H9 (cell line): ENCODE measurements at regions not wholly inside any gene's neighbourhood (a gene's known extent, or its start where the extent isn't known, plus 50 kb on each side); places are given as distances from the start of the nearest gene placed in this dataset.

Experiments
- DNase-seq: peaks from one replicate; pipeline ENCODE4 v3.0.0-alpha.2; 2017
- H2AFZ ChIP-seq: one replicate; pipeline ENCODE4 v1.6.1; 2013; ENCODE audit warnings: mild to moderate bottlenecking, low read length, control low read depth, moderate library complexity
- H2AK5ac ChIP-seq: 2 replicates; pipeline ENCODE4 v1.6.1; 2013; ENCODE audit warnings: low read length, control low read depth, mixed read lengths; ENCODE audit not compliant: insufficient read length
- H2BK120ac ChIP-seq: one replicate; pipeline ENCODE4 v1.6.1; 2013; ENCODE audit warnings: low read depth, mild to moderate bottlenecking, low read length, control low read depth, inconsistent platforms; ENCODE audit not compliant: poor library complexity, severe bottlenecking
- H2BK12ac ChIP-seq: 2 replicates; pipeline ENCODE4 v1.6.1; 2013; ENCODE audit warnings: low read length, control low read depth, mixed read lengths, low read depth; ENCODE audit not compliant: insufficient read length
- H2BK15ac ChIP-seq: 2 replicates; pipeline ENCODE4 v1.6.1; 2013; ENCODE audit warnings: low read depth, low read length, control low read depth
- H2BK20ac ChIP-seq: one replicate; pipeline ENCODE4 v1.6.1; 2013; ENCODE audit warnings: low read depth, mild to moderate bottlenecking, low read length, control low read depth, inconsistent platforms; ENCODE audit not compliant: poor library complexity, severe bottlenecking
- H2BK5ac ChIP-seq: 2 replicates; pipeline ENCODE4 v1.6.1; 2013; ENCODE audit warnings: low read length, control low read depth, mixed read lengths; ENCODE audit not compliant: insufficient read length
- H3K14ac ChIP-seq: 2 replicates; pipeline ENCODE4 v1.6.1; 2013; ENCODE audit warnings: low read length, control low read depth; ENCODE audit not compliant: insufficient read depth
- H3K18ac ChIP-seq: 2 replicates; pipeline ENCODE4 v1.6.1; 2013; ENCODE audit warnings: low read depth, mild to moderate bottlenecking, mixed read lengths, low read length, control low read depth; ENCODE audit not compliant: insufficient read length
- H3K23ac ChIP-seq: 2 replicates; pipeline ENCODE4 v1.6.1; 2013; ENCODE audit warnings: low read length, control low read depth, mixed read lengths, low read depth; ENCODE audit not compliant: insufficient read length
- H3K23me2 ChIP-seq: 2 replicates; pipeline ENCODE4 v1.6.1; 2013; ENCODE audit warnings: low read depth, mild to moderate bottlenecking, mixed read lengths, low read length, control low read depth; ENCODE audit not compliant: insufficient read length, poor library complexity, severe bottlenecking
- H3K27ac ChIP-seq: 2 replicates; pipeline ENCODE4 v1.5.1; 2013; ENCODE audit warnings: low read length, control low read depth, mixed read lengths, low read depth; ENCODE audit not compliant: insufficient read length
- H3K27me3 ChIP-seq: 2 replicates; pipeline ENCODE4 v1.6.1; 2013; ENCODE audit warnings: low read length, control low read depth, inconsistent platforms; ENCODE audit not compliant: insufficient read depth
- H3K4ac ChIP-seq: 2 replicates; pipeline ENCODE4 v1.6.1; 2013; ENCODE audit warnings: low read depth, mild to moderate bottlenecking, control low read depth, inconsistent platforms, low read length, moderate library complexity
- H3K4me1 ChIP-seq: 2 replicates; pipeline ENCODE4 v1.6.1; 2013; ENCODE audit warnings: low read length, control low read depth, inconsistent platforms; ENCODE audit not compliant: insufficient read depth
- H3K4me2 ChIP-seq: 2 replicates; pipeline ENCODE4 v1.6.1; 2013; ENCODE audit warnings: low read length, control low read depth, mixed read lengths; ENCODE audit not compliant: insufficient read length, insufficient read depth
- H3K56ac ChIP-seq: 2 replicates; pipeline ENCODE4 v1.6.1; 2013; ENCODE audit warnings: low read depth, mild to moderate bottlenecking, mixed read lengths, low read length, control low read depth; ENCODE audit not compliant: insufficient read length
- H3K79me1 ChIP-seq: 2 replicates; pipeline ENCODE4 v1.6.1; 2013; ENCODE audit warnings: low read depth, mild to moderate bottlenecking, moderate library complexity, low read length, control low read depth, inconsistent platforms; ENCODE audit not compliant: insufficient read depth, poor library complexity, severe bottlenecking
- H3K79me2 ChIP-seq: 2 replicates; pipeline ENCODE4 v1.6.1; 2013; ENCODE audit warnings: low read length, control low read depth, inconsistent platforms; ENCODE audit not compliant: insufficient read depth
- H3K9ac ChIP-seq: 2 replicates; pipeline ENCODE4 v1.6.1; 2013; ENCODE audit warnings: low read length, control low read depth, mixed read lengths; ENCODE audit not compliant: insufficient read length; ENCODE audit errors: extremely low read depth
- H3K9me3 ChIP-seq: one replicate; pipeline ENCODE4 v1.6.1; 2013; ENCODE audit warnings: low read depth, low read length, inconsistent platforms; ENCODE audit not compliant: control insufficient read depth
- H3T11ph ChIP-seq: one replicate; pipeline ENCODE4 v1.6.1; 2013; ENCODE audit warnings: mild to moderate bottlenecking, low read length, control low read depth, inconsistent platforms
- H4K20me1 ChIP-seq: one replicate; pipeline ENCODE4 v1.6.1; 2013; ENCODE audit not compliant: control insufficient read depth, insufficient read length, insufficient read depth
- H4K5ac ChIP-seq: 2 replicates; pipeline ENCODE4 v1.6.1; 2013; ENCODE audit warnings: low read depth, mild to moderate bottlenecking, mixed read lengths, low read length, control low read depth; ENCODE audit not compliant: insufficient read length
- H4K8ac ChIP-seq: replicated peaks from 2 replicates; pipeline ENCODE4 v1.6.1; 2013; ENCODE audit warnings: low read length, control low read depth, mixed read lengths, low read depth; ENCODE audit not compliant: insufficient read length
- H4K91ac ChIP-seq: 2 replicates; pipeline ENCODE4 v1.6.1; 2013; ENCODE audit warnings: low read depth, mild to moderate bottlenecking, moderate library complexity, mixed read lengths, low read length, control low read depth; ENCODE audit not compliant: insufficient read length
- H3K27ac Mint-ChIP-seq, 3 experiments: 2 replicates in 2 of 3; 3 replicates in 1 of 3; pipeline ENCODE4 v1.8.0; 2020 to 2021; ENCODE audit warnings: mixed read lengths in 3 of 3, mild to moderate bottlenecking in 1 of 3, moderate library complexity in 1 of 3
- H3K27me3 Mint-ChIP-seq: 2 replicates; pipeline ENCODE4 v1.8.0; 2021; ENCODE audit warnings: low read depth, mild to moderate bottlenecking, moderate library complexity, mixed read lengths
- H3K36me3 Mint-ChIP-seq, 3 experiments: 2 replicates in 2 of 3; 3 replicates in 1 of 3; pipeline ENCODE4 v1.8.0; 2020 to 2021; ENCODE audit warnings: low read depth in 3 of 3, mixed read lengths in 3 of 3; ENCODE audit not compliant: insufficient read depth in 1 of 3
- H3K4me1 Mint-ChIP-seq, 2 experiments: 2 replicates each; pipeline ENCODE4 v1.8.0; 2020; ENCODE audit warnings: mixed read lengths in 2 of 2
- H3K4me3 Mint-ChIP-seq, 2 experiments: 2 replicates in 1 of 2; 3 replicates in 1 of 2; pipeline ENCODE4 v1.8.0; 2020 to 2021; ENCODE audit warnings: mild to moderate bottlenecking in 2 of 2, mixed read lengths in 2 of 2, moderate library complexity in 1 of 2
- H3K9me3 Mint-ChIP-seq, 2 experiments: 2 replicates in 1 of 2; 3 replicates in 1 of 2; pipeline ENCODE4 v1.8.0; 2020; ENCODE audit warnings: mild to moderate bottlenecking in 2 of 2, mixed read lengths in 2 of 2, moderate library complexity in 1 of 2
- WGBS: extraction: QIAGEN DNeasy Blood & Tissue Kit; methylation state at CpG from one replicate; pipeline ENCODE4 v1.1.7; 2013; ENCODE audit warnings: missing lambda C conversion rate, low lambda C conversion rate, mixed read lengths; ENCODE audit not compliant: insufficient read length; ENCODE audit errors: extremely low coverage; 5-methylcytosine and 5-hydroxymethylcytosine counted together
- TF ChIP-seq, protein P1 (sequence below): fragments of 200-600 bp; sonication (generic); conservative IDR thresholded peaks from 3 replicates; pipeline ENCODE4 v1.8.0; 2021; ENCODE audit warnings: antibody characterized with exemption, mild to moderate bottlenecking

DNA sequence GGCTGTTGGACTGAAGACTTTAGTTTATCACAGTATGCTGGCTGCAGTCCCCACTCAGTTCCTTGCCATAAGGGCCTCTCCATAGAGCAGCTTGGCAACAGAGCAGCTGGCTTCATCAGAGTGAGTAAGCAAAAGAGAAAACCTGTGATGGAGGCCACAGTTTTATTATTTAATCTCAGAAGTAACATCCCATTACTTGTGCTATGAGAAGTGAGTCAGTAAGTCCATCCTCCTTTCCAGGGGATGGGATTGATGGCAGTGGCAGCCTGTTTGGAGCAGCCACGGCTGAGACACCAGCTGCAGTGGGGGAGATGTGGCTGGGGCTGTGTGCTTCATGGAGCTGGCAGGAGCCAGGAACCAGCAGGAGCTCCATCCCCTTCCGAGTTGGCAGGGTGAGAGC is 138.5 kb upstream of the SRRM4 start:
- Histone ChIP-seq H2BK15ac (no peak overlapping the region), H3K4me1 (no peaks in the 10 kb centered on the region), H3K23ac (no peak overlapping the region), H3K27ac (no peak overlapping the region), H2BK5ac (no peak overlapping the region), H2BK120ac (no peak overlapping the region), H3K9me3 (no peaks in the 10 kb centered on the region), H2AFZ (no peak overlapping the region), H2AK5ac (no peak overlapping the region), H3T11ph (no peak overlapping the region), H2BK12ac (no peak overlapping the region), H3K4ac (no peak overlapping the region), H3K23me2 (no peaks in the 10 kb centered on the region), H3K79me1 (no peaks in the 10 kb centered on the region), H4K91ac (no peak overlapping the region), H3K4me2 (no peak overlapping the region), H3K9ac (no peak overlapping the region), H3K79me2 (no peaks in the 10 kb centered on the region), H4K5ac (no peak overlapping the region), H3K18ac (no peak overlapping the region), H4K8ac (no peak overlapping the region), H3K27me3 (no peaks in the 10 kb centered on the region), H4K20me1 (no peaks in the 10 kb centered on the region), H3K14ac (no peak overlapping the region), H3K56ac (no peak overlapping the region), H2BK20ac (no peak overlapping the region)
- Mint-ChIP-seq H3K36me3 (no peaks in the 10 kb centered on the region; a peak in 1 of 7 replicates), H3K4me3 (no peak overlapping the region), H3K4me1 (no peaks in the 10 kb centered on the region), H3K27ac (no peak overlapping the region), H3K9me3 (no peaks in the 10 kb centered on the region), H3K27me3 (peaks cover 16% of the 10 kb centered on the region)
- WGBS: no CpG with 5 or more reads among the region's 2 CpGs
- no peak for DNase-seq
- TF ChIP-seq, protein P1, sequence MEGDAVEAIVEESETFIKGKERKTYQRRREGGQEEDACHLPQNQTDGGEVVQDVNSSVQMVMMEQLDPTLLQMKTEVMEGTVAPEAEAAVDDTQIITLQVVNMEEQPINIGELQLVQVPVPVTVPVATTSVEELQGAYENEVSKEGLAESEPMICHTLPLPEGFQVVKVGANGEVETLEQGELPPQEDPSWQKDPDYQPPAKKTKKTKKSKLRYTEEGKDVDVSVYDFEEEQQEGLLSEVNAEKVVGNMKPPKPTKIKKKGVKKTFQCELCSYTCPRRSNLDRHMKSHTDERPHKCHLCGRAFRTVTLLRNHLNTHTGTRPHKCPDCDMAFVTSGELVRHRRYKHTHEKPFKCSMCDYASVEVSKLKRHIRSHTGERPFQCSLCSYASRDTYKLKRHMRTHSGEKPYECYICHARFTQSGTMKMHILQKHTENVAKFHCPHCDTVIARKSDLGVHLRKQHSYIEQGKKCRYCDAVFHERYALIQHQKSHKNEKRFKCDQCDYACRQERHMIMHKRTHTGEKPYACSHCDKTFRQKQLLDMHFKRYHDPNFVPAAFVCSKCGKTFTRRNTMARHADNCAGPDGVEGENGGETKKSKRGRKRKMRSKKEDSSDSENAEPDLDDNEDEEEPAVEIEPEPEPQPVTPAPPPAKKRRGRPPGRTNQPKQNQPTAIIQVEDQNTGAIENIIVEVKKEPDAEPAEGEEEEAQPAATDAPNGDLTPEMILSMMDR: no peak
